GM19025 (cell line): ENCODE measurements at regions not wholly inside any gene's neighbourhood (a gene's known extent, or its start where the extent isn't known, plus 50 kb on each side); places are given as distances from the start of the nearest gene placed in this dataset.
"Not testable (repeated sequence)": the region's sequence is repeated elsewhere in the genome, so short reads cannot be mapped to it uniquely, and the experiment has no call there.

ENCODE experiments used
- ATAC-seq: cut with Tn5 transposase; IDR thresholded peaks from one replicate; pipeline ENCODE4 v1.9.1; 2021; ENCODE audit warnings: mild to moderate bottlenecking, low read depth, moderate library complexity; ENCODE audit not compliant: unreplicated experiment

DNA sequence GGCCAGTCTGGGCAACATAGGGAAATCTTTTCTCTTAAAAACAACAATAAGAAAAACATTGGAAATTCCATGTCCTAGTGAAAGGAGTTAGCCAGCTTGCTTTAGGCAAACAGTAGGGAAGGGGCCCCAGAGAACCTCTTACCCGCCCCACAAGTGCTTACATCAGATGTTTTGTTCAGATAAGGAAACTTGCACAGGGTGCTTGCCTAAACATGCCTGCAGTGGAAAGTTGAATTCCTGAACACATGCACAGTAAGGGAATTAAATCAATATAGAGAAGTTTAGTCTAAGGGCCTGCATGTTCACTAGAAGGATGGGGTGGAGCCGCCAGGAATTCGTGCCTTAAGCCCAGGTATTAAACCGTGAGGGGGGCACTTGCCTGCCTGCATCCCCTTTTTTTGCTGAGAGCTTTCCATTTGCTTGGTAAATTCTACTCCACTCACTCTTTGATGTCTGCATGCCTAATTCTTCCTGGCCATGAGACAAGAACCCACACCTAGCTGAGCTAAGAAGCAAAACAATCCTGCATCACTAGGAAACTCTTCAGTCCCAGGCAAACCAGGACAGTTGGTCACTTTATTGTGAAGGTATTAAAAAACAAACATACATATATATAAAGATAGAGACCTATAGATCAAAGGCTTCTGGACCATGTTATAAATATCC, 499.0 kb downstream of the SIPA1L2 start:
- no peak for ATAC-seq

DNA sequence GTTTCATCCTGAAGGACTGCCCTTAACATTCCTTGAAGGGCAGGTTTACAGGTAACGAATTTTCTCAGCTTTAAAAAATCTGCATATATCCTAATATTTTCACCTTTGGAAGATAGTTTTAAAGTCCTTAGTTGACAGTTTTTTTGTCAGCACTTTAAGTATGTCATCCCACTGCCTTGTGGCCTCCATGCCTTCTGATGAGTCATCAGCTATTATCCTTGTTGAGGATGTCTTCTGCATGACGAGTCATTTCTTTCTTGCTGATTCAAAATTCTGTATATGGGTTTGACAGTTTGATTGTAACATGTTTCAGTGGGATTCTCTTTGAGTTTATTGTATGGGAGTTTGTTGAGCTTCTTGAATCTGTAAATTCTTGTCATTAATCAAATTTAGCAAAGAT, 500.6 kb downstream of the DISC1 start:
- ATAC-seq = no peak

DNA sequence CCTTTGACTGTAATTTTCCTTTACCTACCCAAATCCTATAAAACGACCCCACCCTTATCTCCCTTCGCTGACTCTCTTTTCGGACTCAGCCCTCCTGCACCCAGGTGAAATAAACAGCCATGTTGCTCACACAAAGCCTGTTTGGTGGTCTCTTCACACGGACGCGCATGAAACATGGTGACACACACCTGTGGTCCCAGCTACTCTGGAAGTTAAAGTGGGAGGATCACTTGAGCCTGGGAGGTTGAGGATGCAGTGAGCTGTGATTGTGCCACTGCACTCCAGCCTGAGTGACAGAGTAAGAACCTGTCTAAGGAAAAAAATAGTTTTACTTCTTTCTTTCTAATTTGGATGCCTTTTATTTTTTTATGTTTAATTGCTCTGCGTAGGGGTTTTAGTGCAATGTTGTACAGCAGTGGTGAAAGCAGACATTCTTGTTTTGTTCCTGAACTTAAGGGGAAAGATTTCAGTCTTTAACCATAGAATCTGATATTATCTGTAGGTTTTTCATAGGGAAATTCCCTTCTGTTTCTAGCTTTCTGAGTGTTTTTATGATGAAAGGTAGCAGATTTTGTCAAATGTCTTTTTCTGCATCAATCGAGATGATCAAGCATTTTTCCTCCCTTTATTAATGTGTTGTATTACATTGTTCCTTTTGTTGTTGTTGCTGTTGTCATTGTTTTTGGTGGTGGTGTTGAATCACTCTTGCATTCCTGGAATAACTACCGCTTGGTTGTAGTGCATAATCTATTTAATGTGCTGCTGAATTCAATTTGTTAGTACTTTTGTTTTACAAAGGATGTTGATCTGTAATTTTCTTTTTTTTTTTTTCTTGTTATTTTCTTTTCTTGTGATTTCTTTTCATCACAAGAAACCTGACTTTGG, 497.4 kb downstream of the DISC1 start:
- ATAC-seq = no peak

DNA sequence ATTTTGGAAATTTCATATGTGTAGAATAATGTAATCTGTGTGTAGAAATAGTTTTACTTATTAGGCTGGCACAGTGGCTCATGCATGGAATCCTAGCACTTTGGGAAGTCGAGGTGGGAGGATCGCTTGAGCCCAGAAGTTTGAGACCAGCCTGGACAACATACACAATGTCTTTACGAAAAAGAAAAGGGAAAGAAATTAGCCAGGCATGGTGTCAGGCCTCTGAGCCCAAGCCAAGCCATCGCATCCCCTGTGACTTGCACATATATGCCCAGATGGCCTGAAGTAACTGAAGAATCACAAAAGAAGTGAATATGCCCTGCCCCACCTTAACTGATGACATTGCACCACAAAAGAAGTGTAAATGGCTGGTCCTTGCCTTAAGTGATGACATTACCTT, 491.3 kb downstream of the DISC1 start:
- ATAC-seq = not testable (repeated sequence)

DNA sequence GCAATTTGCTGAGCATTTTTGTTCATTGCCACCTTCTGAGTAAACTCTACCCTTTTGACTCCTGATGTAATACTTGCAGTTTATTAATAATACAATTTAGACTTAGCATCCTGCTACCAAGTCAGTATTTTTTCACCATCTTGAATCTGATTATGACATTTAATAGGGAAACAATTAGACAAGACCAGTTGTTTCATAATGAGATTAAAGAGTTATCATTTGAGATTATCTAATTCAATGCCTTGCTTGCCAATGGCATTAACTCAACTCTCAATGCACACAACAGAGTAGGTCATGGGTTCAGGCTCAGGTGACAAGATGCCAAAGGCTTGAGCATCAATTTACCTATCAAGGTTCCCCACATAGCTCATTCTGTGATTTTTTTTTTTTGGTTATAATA, 488.4 kb downstream of the DISC1 start:
- no peak for ATAC-seq

DNA sequence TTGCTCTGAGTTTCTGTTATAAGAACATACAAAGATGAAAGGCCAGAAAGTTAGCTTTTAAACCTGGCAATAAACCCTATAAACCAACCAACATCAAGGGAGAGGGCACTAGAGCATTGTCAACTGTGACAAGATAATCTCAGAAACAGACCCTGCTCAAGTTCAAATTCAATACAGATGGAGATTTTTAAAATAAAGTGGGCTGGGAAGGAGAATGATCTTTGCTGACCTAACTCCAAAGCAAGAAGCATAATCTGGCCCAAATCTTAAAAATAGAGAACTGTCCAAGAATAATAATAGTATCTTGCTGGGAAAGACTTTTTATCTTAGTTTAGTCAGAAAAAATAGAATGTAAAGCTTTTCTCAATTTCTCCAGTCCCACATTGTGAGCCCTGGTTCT, 485.5 kb downstream of the DISC1 start:
- no peak for ATAC-seq

DNA sequence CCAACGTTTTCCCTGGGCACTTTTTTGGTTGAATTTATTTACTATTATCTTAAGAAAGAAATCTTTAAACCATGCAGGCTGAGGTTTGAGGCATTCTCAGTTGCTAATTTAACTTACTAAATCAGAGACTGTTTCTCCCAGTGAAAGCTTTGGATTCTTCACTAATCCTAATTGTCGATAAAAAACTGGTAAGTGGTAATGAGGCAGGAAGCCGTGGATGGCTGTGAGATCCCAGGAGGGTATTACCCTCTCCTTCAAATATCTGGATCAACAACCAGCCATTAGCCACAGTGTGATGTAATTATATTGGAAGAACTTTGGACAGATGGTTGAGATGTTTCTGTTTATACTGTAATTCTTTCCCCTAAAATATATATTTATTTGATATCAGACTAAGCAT, 485.0 kb downstream of the DISC1 start:
- no peak for ATAC-seq

DNA sequence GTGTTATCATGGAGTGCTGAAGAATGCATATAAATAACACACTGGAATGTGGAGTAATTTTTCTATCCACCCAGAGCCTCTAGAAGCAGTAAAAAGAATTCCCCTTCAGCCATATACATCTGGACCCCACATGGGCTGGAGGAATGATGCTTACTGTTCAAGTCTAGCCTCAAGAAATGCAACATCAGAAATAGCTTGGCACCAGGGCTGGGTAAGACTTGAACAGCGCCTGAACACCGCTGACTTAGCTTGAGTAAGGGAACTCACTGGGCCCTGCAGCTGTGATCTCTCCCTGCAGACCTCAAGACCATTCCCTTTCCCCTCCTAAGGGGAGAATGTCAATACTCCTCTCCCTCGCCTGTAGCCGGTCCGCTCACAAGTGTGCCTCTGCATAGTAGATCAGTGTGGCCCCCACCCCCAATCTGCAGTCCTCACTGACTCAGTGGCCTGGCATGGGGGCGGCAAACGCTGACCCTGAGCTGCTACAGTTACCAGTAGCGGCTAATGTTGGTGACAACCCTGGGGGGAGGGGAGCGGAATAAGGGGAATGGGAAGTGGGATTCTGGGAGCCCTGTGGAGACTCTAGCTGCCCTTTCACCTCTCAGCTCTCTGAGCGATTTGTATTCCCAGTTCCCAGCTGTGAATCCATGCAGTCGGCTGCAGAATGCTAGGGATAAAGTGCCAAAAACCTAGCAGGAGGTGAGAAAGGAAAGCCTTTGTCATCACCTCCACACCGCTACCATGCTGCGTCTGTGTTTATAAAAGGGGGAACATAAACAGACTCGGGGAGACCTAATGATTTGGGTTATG, 483.9 kb downstream of the DISC1 start:
- ATAC-seq = no peak

DNA sequence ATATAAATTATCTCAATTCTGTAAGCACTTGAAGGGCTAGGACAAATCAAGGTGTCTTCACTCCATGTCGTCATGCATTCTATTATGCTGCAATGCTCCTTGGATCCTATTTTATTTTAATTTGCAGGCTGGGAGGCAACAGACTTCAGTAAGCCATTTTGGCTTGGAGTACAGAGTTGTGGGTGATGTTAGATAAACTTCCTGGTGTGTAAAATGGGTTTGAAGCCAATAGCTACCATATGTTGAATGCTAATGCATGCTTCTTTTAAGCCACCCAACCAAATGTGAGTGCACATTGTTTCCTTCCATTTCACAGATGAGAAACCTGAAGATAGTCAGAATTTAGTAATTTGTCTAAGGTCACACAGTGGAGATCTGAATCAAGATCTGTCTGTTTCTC, 482.8 kb downstream of the DISC1 start:
- ATAC-seq = no peak

DNA sequence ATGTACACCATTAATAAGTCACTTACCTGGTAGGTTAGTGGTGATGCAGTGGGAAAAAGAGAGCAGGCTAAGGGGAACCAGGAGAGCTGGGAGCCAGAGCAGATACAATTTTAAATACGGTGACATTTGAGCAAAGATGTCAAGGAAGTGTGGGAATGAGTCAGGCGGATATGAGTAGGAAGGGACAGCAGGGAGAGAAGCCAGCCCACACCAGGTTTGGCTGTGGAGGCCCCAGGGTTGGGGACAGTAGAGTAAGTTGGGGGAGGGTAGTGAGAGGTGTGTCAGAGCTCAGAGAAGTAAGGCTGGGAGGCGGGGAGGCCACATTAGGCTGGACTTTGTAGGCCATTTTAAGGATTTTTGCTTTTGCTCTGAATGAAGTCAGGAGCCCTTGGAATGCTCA, 482.0 kb downstream of the DISC1 start:
- no peak for ATAC-seq

DNA sequence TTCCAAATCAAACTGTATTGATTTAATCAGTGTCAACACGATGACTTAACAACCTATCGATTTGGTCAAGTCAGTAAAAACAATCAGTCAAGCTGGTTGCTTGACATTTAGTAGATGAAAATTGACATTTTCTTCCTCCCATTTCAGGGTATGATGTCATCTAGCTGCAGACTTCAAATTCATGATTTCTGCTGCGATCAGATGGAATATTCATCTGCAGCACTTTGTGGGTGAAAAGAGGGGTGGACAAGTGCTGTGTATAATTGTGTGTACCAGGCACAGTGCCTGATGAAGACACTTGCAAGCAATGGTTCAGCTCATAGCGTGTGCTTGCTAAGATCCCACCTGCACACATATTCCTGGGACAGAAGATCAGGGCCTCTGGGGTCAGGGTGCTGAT, 479.8 kb downstream of the DISC1 start:
- ATAC-seq = no peak

DNA sequence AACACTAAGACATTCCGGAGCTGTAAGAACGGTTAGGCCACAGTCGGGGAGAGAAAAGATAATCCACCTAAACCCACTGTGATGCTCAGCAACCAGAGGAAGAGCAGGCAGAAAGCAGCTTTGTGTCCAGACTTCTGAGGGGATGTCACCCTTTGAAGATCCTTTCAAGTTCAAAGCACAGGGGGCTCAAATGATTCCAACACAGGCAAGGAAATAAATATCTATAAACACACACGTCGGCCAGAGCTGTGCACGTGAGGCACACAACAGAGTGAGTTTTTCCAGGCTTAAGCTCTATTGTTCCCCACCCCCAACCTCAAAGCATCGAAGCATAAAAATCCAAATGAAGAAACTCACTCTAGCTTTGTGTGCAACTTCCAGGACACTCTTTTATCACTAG, 479.0 kb downstream of the DISC1 start:
- no peak for ATAC-seq

DNA sequence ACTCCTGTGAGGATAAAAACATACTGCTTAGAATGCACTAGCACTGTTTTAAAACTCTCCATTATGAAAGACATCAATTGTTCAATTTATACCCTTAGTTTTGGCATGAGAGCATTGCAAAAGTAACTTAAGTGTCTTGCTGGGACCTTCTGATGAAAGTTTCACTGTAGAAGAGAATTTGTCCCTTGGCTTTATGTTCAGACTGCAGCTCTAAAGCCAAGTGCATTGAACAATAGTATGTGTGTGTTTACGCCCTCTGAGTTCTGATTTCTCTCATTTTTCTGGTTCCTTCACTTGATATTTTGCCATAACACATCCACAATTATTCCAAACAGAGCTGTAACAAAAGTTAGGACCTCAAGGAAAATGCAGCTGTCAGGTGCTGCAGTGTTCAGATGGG, 474.6 kb downstream of the DISC1 start:
- ATAC-seq = no peak

DNA sequence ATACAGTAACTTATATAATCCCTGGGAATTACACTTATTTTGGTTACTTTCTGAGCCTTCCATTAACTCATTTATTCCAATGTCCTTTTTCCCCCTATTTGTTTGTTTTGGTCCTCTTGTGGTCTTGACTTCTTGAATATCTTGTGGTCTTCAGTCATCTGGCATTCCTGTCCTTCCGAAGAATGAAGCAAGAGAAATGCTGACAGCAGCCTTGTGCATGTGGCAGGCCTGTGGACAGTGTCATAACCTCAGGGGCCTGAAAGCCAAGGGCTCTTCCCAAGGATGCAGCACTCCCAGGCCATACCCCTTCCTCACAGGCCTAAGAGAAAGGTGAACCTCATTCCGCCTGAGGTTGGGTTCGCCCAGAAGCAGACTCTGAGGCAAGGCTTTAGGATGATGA, 470.2 kb downstream of the DISC1 start:
- no peak for ATAC-seq
